ENCODE measurements at regions not wholly inside any gene's neighbourhood (a gene's known extent, or its start where the extent isn't known, plus 50 kb on each side); places are given as distances from the start of the nearest gene placed in this dataset.
A peak's percentile ranks its signal among the peaks of the same experiment; 100 is the strongest.

DNA sequence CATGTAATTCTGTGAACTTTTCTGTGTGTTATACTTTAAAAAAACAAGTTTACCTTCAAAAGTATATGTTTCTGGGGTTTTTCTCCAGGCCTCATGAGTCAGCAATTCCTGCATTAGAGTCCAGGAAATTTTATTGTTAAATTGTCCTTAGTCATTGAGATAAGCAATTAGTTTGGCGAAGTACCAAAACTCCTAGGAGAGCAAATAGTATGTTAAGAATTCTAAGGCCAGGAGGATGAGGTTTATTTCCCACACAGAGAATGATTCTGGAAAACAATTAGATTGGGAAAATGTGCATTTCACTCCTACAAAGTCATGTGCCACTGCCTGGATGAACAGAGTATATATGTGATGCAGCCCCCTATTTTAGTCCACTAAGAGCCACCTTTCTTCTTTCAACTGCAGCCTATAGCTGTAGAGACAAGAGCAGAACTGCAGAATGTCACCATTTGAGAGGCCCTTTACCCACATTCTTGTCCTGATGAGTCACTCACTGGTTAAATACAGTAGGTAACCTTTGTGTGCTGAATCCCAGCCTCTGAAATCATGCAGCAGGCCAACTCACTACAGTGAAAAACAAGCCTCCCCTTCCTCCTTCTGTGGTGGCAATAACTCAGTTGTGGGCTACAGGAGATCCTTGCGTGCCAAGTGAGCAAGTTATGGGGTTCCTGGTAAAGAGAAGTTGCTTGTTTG, 452.8 kb upstream of the THBS1 start (continued):
- TF ChIP-seq, protein P1, sequence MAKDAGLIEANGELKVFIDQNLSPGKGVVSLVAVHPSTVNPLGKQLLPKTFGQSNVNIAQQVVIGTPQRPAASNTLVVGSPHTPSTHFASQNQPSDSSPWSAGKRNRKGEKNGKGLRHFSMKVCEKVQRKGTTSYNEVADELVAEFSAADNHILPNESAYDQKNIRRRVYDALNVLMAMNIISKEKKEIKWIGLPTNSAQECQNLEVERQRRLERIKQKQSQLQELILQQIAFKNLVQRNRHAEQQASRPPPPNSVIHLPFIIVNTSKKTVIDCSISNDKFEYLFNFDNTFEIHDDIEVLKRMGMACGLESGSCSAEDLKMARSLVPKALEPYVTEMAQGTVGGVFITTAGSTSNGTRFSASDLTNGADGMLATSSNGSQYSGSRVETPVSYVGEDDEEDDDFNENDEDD (CRISPR knock-in tag; IDR thresholded peaks at IDR 0.05; ENCODE audit: borderline replicate concordance), result 0 out of 2 replicates have a peak, but pooled peaks have one; percentile 13
- TF ChIP-seq ZNF274 (CRISPR knock-in tag; IDR thresholded peaks at IDR 0.05) (no peak), SAP130 (CRISPR knock-in tag; IDR thresholded peaks at IDR 0.05; ENCODE audit: low read depth) (peak; percentile 74), CBX5 (CRISPR knock-in tag; IDR thresholded peaks at IDR 0.05; ENCODE audit: borderline replicate concordance) (peak; percentile 80; the same call in 1 of the 2 replicates), SIX4 (CRISPR knock-in tag; IDR thresholded peaks at IDR 0.05) (0 out of 2 replicates have a peak, but pooled peaks have one; percentile 5)
- TF ChIP-seq, protein P2, sequence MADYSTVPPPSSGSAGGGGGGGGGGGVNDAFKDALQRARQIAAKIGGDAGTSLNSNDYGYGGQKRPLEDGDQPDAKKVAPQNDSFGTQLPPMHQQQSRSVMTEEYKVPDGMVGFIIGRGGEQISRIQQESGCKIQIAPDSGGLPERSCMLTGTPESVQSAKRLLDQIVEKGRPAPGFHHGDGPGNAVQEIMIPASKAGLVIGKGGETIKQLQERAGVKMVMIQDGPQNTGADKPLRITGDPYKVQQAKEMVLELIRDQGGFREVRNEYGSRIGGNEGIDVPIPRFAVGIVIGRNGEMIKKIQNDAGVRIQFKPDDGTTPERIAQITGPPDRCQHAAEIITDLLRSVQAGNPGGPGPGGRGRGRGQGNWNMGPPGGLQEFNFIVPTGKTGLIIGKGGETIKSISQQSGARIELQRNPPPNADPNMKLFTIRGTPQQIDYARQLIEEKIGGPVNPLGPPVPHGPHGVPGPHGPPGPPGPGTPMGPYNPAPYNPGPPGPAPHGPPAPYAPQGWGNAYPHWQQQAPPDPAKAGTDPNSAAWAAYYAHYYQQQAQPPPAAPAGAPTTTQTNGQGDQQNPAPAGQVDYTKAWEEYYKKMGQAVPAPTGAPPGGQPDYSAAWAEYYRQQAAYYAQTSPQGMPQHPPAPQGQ (CRISPR knock-in tag; IDR thresholded peaks at IDR 0.05; ENCODE audit: borderline replicate concordance), result no peak

DNA sequence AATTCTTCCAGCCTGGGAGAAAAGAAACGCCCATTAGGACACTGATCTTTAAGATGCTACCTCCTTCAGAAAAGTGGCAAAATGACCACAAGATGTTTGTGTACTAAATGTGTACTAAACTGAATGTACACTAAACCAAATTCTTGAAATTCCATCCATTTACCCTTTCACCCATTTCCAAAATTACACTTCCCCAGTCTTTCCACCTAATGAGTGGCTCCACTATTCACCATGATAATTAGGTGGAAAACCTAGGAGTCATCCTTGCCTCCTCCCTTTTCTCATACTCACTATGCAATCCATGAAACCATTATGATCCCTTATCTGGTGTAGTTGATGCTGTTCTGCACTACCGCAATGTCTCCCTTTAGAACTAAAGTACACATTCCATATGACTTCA, 452.1 kb upstream of the THBS1 start:
- intact Hi-C loops (cut with micrococcal nuclease; ENCODE audit: unreplicated experiment) (loop anchor here (1.0 to 10.0 kb wide), 7 partner anchors 44 to 453 kb away; partner anchors contain the start of gene THBS1), in situ Hi-C loops (cut with HindIII; ENCODE audit: extremely low pct_ligation_motif_present, low pct_unique_long_range_greater_than_20kb) (loop anchor here (10.0 kb wide), 2 partner anchors 146 to 456 kb away; partner anchors contain the start of gene THBS1)
- WGBS (ENCODE audit: low lambda C conversion rate), result 43% methylated on average over 2 of the region's 2 CpGs
- BruUV-seq (replicated peaks), result TSS peak; percentile 90
- Histone ChIP-seq H3K36me3 (replicated peaks in 1 of 2; ENCODE audit: control insufficient read depth in 1 of 2, insufficient read depth in 2 of 2, low read length in 2 of 2) (no peaks in the 10 kb centered on the region), H3K4me2 (ENCODE audit: low read depth, low read length) (peak overlapping the region; percentile 66), H3K9ac (ENCODE audit: insufficient read depth, low read depth, low read length) (peak overlapping the region; percentile 53), H3K9me3 (ENCODE audit: low read length) (no peaks in the 10 kb centered on the region), H2AFZ (ENCODE audit: low read length) (peak overlapping the region; percentile 48), H4K20me1 (ENCODE audit: insufficient read depth, low read length) (no peaks in the 10 kb centered on the region), H3K4me3 (replicated peaks in 1 of 3; ENCODE audit: insufficient read depth in 1 of 3, low read depth in 2 of 3, low read length in 3 of 3) (peak overlapping the region in 1 of 3 experiments; percentile 8; a peak in 1 of 6 replicates), H3K79me2 (ENCODE audit: insufficient read depth, low read length) (no peaks in the 10 kb centered on the region), H3K4me1 (ENCODE audit: insufficient read depth, low read length) (peaks cover 64% of the 10 kb centered on the region), H3K27me3 (ENCODE audit: control insufficient read depth in 1 of 2, insufficient read depth in 2 of 2, low read length in 2 of 2) (no peaks in the 10 kb centered on the region), H3K27ac (ENCODE audit: extremely low read length, insufficient read depth, low read length) (peak overlapping the region; percentile 79)
- peak; percentile 27; the same call in 2 of the 3 replicates for ATAC-seq
- peak; percentile 16 for DNase-seq (ENCODE audit: low spot score)
- peak; percentile 43 for FAIRE-seq
- ChIA-PET POLR2A (interaction anchor here (0.6 to 2.2 kb wide), 6 partner anchors 13 to 874 kb away, joined by 3 to 11 read pairs (median 4); partner anchors contain the start of gene THBS1), CTCF (ENCODE audit: low intra/inter-chr PET ratio, low total read pairs) (no interaction called here)
- TF ChIP-seq TARDBP (CRISPR knock-in tag; IDR thresholded peaks at IDR 0.05), result no peak
- TF ChIP-seq HNRNPLL (IDR thresholded peaks at IDR 0.05; ENCODE audit: low read depth, low read length, poor library complexity, severe bottlenecking), result no peak
- TF ChIP-seq, protein P3, sequence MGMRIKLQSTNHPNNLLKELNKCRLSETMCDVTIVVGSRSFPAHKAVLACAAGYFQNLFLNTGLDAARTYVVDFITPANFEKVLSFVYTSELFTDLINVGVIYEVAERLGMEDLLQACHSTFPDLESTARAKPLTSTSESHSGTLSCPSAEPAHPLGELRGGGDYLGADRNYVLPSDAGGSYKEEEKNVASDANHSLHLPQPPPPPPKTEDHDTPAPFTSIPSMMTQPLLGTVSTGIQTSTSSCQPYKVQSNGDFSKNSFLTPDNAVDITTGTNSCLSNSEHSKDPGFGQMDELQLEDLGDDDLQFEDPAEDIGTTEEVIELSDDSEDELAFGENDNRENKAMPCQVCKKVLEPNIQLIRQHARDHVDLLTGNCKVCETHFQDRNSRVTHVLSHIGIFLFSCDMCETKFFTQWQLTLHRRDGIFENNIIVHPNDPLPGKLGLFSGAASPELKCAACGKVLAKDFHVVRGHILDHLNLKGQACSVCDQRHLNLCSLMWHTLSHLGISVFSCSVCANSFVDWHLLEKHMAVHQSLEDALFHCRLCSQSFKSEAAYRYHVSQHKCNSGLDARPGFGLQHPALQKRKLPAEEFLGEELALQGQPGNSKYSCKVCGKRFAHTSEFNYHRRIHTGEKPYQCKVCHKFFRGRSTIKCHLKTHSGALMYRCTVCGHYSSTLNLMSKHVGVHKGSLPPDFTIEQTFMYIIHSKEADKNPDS (CRISPR knock-in tag; IDR thresholded peaks at IDR 0.05), result no peak
- TF ChIP-seq ASH2L (IDR thresholded peaks at IDR 0.05; ENCODE audit: insufficient read length, low read depth, low read length), result peak; percentile 23
